H9 (cell line): ENCODE measurements at regions not wholly inside any gene's neighbourhood (a gene's known extent, or its start where the extent isn't known, plus 50 kb on each side); places are given as distances from the start of the nearest gene placed in this dataset. TPM values are rescaled to one million over a fixed set of nuclear protein-coding genes. Genes with fewer than 3 reads are reported as not detected.

Experiments used
- DNase-seq: peaks from one replicate; pipeline ENCODE4 v3.0.0-alpha.2; 2017
- H2AFZ ChIP-seq: one replicate; pipeline ENCODE4 v1.6.1; 2013; ENCODE audit warnings: mild to moderate bottlenecking, low read length, control low read depth, moderate library complexity
- H2AK5ac ChIP-seq: 2 replicates; pipeline ENCODE4 v1.6.1; 2013; ENCODE audit warnings: low read length, control low read depth, mixed read lengths; ENCODE audit not compliant: insufficient read length
- H2BK120ac ChIP-seq: one replicate; pipeline ENCODE4 v1.6.1; 2013; ENCODE audit warnings: low read depth, mild to moderate bottlenecking, low read length, control low read depth, inconsistent platforms; ENCODE audit not compliant: poor library complexity, severe bottlenecking
- H2BK12ac ChIP-seq: 2 replicates; pipeline ENCODE4 v1.6.1; 2013; ENCODE audit warnings: low read length, control low read depth, mixed read lengths, low read depth; ENCODE audit not compliant: insufficient read length
- H2BK15ac ChIP-seq: 2 replicates; pipeline ENCODE4 v1.6.1; 2013; ENCODE audit warnings: low read depth, low read length, control low read depth
- H2BK20ac ChIP-seq: one replicate; pipeline ENCODE4 v1.6.1; 2013; ENCODE audit warnings: low read depth, mild to moderate bottlenecking, low read length, control low read depth, inconsistent platforms; ENCODE audit not compliant: poor library complexity, severe bottlenecking
- H2BK5ac ChIP-seq: 2 replicates; pipeline ENCODE4 v1.6.1; 2013; ENCODE audit warnings: low read length, control low read depth, mixed read lengths; ENCODE audit not compliant: insufficient read length
- H3K14ac ChIP-seq: 2 replicates; pipeline ENCODE4 v1.6.1; 2013; ENCODE audit warnings: low read length, control low read depth; ENCODE audit not compliant: insufficient read depth
- H3K18ac ChIP-seq: 2 replicates; pipeline ENCODE4 v1.6.1; 2013; ENCODE audit warnings: low read depth, mild to moderate bottlenecking, mixed read lengths, low read length, control low read depth; ENCODE audit not compliant: insufficient read length
- H3K23ac ChIP-seq: 2 replicates; pipeline ENCODE4 v1.6.1; 2013; ENCODE audit warnings: low read length, control low read depth, mixed read lengths, low read depth; ENCODE audit not compliant: insufficient read length
- H3K23me2 ChIP-seq: 2 replicates; pipeline ENCODE4 v1.6.1; 2013; ENCODE audit warnings: low read depth, mild to moderate bottlenecking, mixed read lengths, low read length, control low read depth; ENCODE audit not compliant: insufficient read length, poor library complexity, severe bottlenecking
- H3K27ac ChIP-seq: 2 replicates; pipeline ENCODE4 v1.5.1; 2013; ENCODE audit warnings: low read length, control low read depth, mixed read lengths, low read depth; ENCODE audit not compliant: insufficient read length
- H3K27me3 ChIP-seq: 2 replicates; pipeline ENCODE4 v1.6.1; 2013; ENCODE audit warnings: low read length, control low read depth, inconsistent platforms; ENCODE audit not compliant: insufficient read depth
- H3K4ac ChIP-seq: 2 replicates; pipeline ENCODE4 v1.6.1; 2013; ENCODE audit warnings: low read depth, mild to moderate bottlenecking, control low read depth, inconsistent platforms, low read length, moderate library complexity
- H3K4me1 ChIP-seq: 2 replicates; pipeline ENCODE4 v1.6.1; 2013; ENCODE audit warnings: low read length, control low read depth, inconsistent platforms; ENCODE audit not compliant: insufficient read depth
- H3K4me2 ChIP-seq: 2 replicates; pipeline ENCODE4 v1.6.1; 2013; ENCODE audit warnings: low read length, control low read depth, mixed read lengths; ENCODE audit not compliant: insufficient read length, insufficient read depth
- H3K56ac ChIP-seq: 2 replicates; pipeline ENCODE4 v1.6.1; 2013; ENCODE audit warnings: low read depth, mild to moderate bottlenecking, mixed read lengths, low read length, control low read depth; ENCODE audit not compliant: insufficient read length
- H3K79me1 ChIP-seq: 2 replicates; pipeline ENCODE4 v1.6.1; 2013; ENCODE audit warnings: low read depth, mild to moderate bottlenecking, moderate library complexity, low read length, control low read depth, inconsistent platforms; ENCODE audit not compliant: insufficient read depth, poor library complexity, severe bottlenecking
- H3K79me2 ChIP-seq: 2 replicates; pipeline ENCODE4 v1.6.1; 2013; ENCODE audit warnings: low read length, control low read depth, inconsistent platforms; ENCODE audit not compliant: insufficient read depth
- H3K9ac ChIP-seq: 2 replicates; pipeline ENCODE4 v1.6.1; 2013; ENCODE audit warnings: low read length, control low read depth, mixed read lengths; ENCODE audit not compliant: insufficient read length; ENCODE audit errors: extremely low read depth
- H3K9me3 ChIP-seq: one replicate; pipeline ENCODE4 v1.6.1; 2013; ENCODE audit warnings: low read depth, low read length, inconsistent platforms; ENCODE audit not compliant: control insufficient read depth
- H3T11ph ChIP-seq: one replicate; pipeline ENCODE4 v1.6.1; 2013; ENCODE audit warnings: mild to moderate bottlenecking, low read length, control low read depth, inconsistent platforms
- H4K20me1 ChIP-seq: one replicate; pipeline ENCODE4 v1.6.1; 2013; ENCODE audit not compliant: control insufficient read depth, insufficient read length, insufficient read depth
- H4K5ac ChIP-seq: 2 replicates; pipeline ENCODE4 v1.6.1; 2013; ENCODE audit warnings: low read depth, mild to moderate bottlenecking, mixed read lengths, low read length, control low read depth; ENCODE audit not compliant: insufficient read length
- H4K8ac ChIP-seq: replicated peaks from 2 replicates; pipeline ENCODE4 v1.6.1; 2013; ENCODE audit warnings: low read length, control low read depth, mixed read lengths, low read depth; ENCODE audit not compliant: insufficient read length
- H4K91ac ChIP-seq: 2 replicates; pipeline ENCODE4 v1.6.1; 2013; ENCODE audit warnings: low read depth, mild to moderate bottlenecking, moderate library complexity, mixed read lengths, low read length, control low read depth; ENCODE audit not compliant: insufficient read length
- H3K27ac Mint-ChIP-seq, 3 experiments: 2 replicates in 2 of 3; 3 replicates in 1 of 3; pipeline ENCODE4 v1.8.0; 2020 to 2021; ENCODE audit warnings: mixed read lengths in 3 of 3, mild to moderate bottlenecking in 1 of 3, moderate library complexity in 1 of 3
- H3K27me3 Mint-ChIP-seq: 2 replicates; pipeline ENCODE4 v1.8.0; 2021; ENCODE audit warnings: low read depth, mild to moderate bottlenecking, moderate library complexity, mixed read lengths
- H3K36me3 Mint-ChIP-seq, 3 experiments: 2 replicates in 2 of 3; 3 replicates in 1 of 3; pipeline ENCODE4 v1.8.0; 2020 to 2021; ENCODE audit warnings: low read depth in 3 of 3, mixed read lengths in 3 of 3; ENCODE audit not compliant: insufficient read depth in 1 of 3
- H3K4me1 Mint-ChIP-seq, 2 experiments: 2 replicates each; pipeline ENCODE4 v1.8.0; 2020; ENCODE audit warnings: mixed read lengths in 2 of 2
- H3K4me3 Mint-ChIP-seq, 2 experiments: 2 replicates in 1 of 2; 3 replicates in 1 of 2; pipeline ENCODE4 v1.8.0; 2020 to 2021; ENCODE audit warnings: mild to moderate bottlenecking in 2 of 2, mixed read lengths in 2 of 2, moderate library complexity in 1 of 2
- H3K9me3 Mint-ChIP-seq, 2 experiments: 2 replicates in 1 of 2; 3 replicates in 1 of 2; pipeline ENCODE4 v1.8.0; 2020; ENCODE audit warnings: mild to moderate bottlenecking in 2 of 2, mixed read lengths in 2 of 2, moderate library complexity in 1 of 2
- CTCF ChIP-seq: fragments of 200-600 bp; sonication (generic); conservative IDR thresholded peaks from 3 replicates; pipeline ENCODE4 v1.8.0; 2021; ENCODE audit warnings: antibody characterized with exemption, mild to moderate bottlenecking
- WGBS: extraction: QIAGEN DNeasy Blood & Tissue Kit; methylation state at CpG from one replicate; pipeline ENCODE4 v1.1.7; 2013; ENCODE audit warnings: missing lambda C conversion rate, low lambda C conversion rate, mixed read lengths; ENCODE audit not compliant: insufficient read length; ENCODE audit errors: extremely low coverage; 5-methylcytosine and 5-hydroxymethylcytosine counted together
- microRNA-seq: library from miRNA; unstranded; fragments of <30 nt; microRNA quantifications from one replicate; pipeline ENCODE4, GENCODE V29; 2020; ENCODE audit warnings: borderline microRNAs expressed

DNA sequence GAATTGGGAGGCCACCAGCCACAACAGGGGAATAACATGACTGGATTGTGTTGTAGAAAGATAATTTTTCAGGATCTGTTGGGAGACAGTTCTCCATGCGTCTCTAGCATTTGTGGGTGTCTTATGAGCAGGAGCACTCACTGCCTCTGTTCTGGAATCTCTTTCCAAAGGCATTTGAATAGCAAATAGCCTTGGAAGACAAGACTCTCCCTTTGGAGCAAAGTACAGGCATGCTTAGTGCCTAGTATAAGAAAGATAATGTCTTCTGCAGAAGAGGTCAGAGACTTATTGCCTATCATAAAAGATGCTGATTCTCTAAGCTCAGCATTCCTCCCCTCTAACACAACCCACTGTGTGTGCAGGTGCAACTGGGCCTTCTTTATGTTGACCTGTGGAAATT, 58.3 kb downstream of the VCPKMT start:
- no peaks in the 10 kb centered on the region for H3K9me3 ChIP-seq
- no peak overlapping the region for H2AFZ ChIP-seq
- H3K23ac ChIP-seq = no peak overlapping the region
- no peak overlapping the region for H3K9ac ChIP-seq
- peaks cover 29 to 32% of the 10 kb centered on the region in 2 experiments for H3K4me1 Mint-ChIP-seq
- H3K27me3 ChIP-seq = no peaks in the 10 kb centered on the region
- no peaks in the 10 kb centered on the region for H3K27me3 Mint-ChIP-seq
- H3K4ac ChIP-seq = no peak overlapping the region
- H3K79me2 ChIP-seq = no peaks in the 10 kb centered on the region
- H3K27ac ChIP-seq = no peak overlapping the region
- no peaks in the 10 kb centered on the region for H3K23me2 ChIP-seq
- no peak overlapping the region for H3K18ac ChIP-seq
- H2BK5ac ChIP-seq = no peak overlapping the region
- H4K91ac ChIP-seq = no peak overlapping the region
- H3K4me3 Mint-ChIP-seq = no peak overlapping the region
- H4K5ac ChIP-seq = no peak overlapping the region
- no peak for TF ChIP-seq CTCF
- no peak overlapping the region for H3K14ac ChIP-seq
- no peak overlapping the region for H3K27ac Mint-ChIP-seq
- DNase-seq = no peak
- H2BK20ac ChIP-seq = no peak overlapping the region
- no peak overlapping the region for H3K56ac ChIP-seq
- no peak overlapping the region for H2BK15ac ChIP-seq
- no peaks in the 10 kb centered on the region for H4K20me1 ChIP-seq
- H3K4me2 ChIP-seq = no peak overlapping the region
- H3K79me1 ChIP-seq = no peaks in the 10 kb centered on the region
- H3K36me3 Mint-ChIP-seq = no peaks in the 10 kb centered on the region; a peak in 1 of 7 replicates
- no peaks in the 10 kb centered on the region for H3K9me3 Mint-ChIP-seq
- H3T11ph ChIP-seq = no peak overlapping the region
- H3K4me1 ChIP-seq = peaks cover 6% of the 10 kb centered on the region; the same call in 1 of the 2 replicates
- no peak overlapping the region for H4K8ac ChIP-seq
- no peak overlapping the region for H2BK12ac ChIP-seq
- H2BK120ac ChIP-seq = no peak overlapping the region
- no peak overlapping the region for H2AK5ac ChIP-seq
- no CpG with 5 or more reads among the region's 1 CpG for WGBS

Small RNA genes lying in the stretch of these regions (microRNA-seq; reads per million reads assigned to microRNA genes)
- not detected for gene MIR6076
